ENCODE measurements at regions not wholly inside any gene's neighbourhood (a gene's known extent, or its start where the extent isn't known, plus 50 kb on each side); places are given as distances from the start of the nearest gene placed in this dataset.
"Not testable (repeated sequence)": the region's sequence is repeated elsewhere in the genome, so short reads cannot be mapped to it uniquely, and the experiment has no call there.

GRCh38 chr5:32951878-32952277 is 240.8 kb downstream of the NPR3 start:
- DNase-seq (ENCODE audit: extremely low read depth in 1 of 4, low spot score in 3 of 4) = no peak
- H3K27ac ChIP-seq (ENCODE audit: extremely low read depth, low read depth, low read length) = no peak overlapping the region
- H3K4me1 ChIP-seq (replicated peaks in 1 of 2; ENCODE audit: control insufficient read depth in 2 of 2, insufficient read depth in 2 of 2, low read length in 2 of 2) = no peaks in the 10 kb centered on the region
- no peaks in the 10 kb centered on the region for H3K9me3 ChIP-seq (replicated peaks; ENCODE audit: control insufficient read depth, insufficient read depth, low read depth, low read length)
- TF ChIP-seq BRD4 (IDR thresholded peaks at IDR 0.05) (no peak), HNRNPLL (IDR thresholded peaks at IDR 0.05; ENCODE audit: low read depth, low read length, poor library complexity, severe bottlenecking) (no peak), KLF10 (CRISPR knock-in tag; IDR thresholded peaks at IDR 0.05) (no peak), U2AF2 (optimal IDR thresholded peaks at IDR 0.05; ENCODE audit: low read depth, low read length) (no peak)
- H3K9ac ChIP-seq (ENCODE audit: insufficient read depth in 1 of 2, low read depth in 2 of 2, low read length in 2 of 2) = no peak overlapping the region
- no peak overlapping the region for H3K4me3 ChIP-seq
- intact Hi-C loops (cut with micrococcal nuclease) (no loop called here), in situ Hi-C loops (cut with MboI) (no loop called here)
- H4K20me1 ChIP-seq (replicated peaks; ENCODE audit: control insufficient read depth, insufficient read depth, low read length) = no peaks in the 10 kb centered on the region
- no peaks in the 10 kb centered on the region for H3K36me3 ChIP-seq (ENCODE audit: control insufficient read depth, insufficient read depth, low read length)
- no TSS peak for BruUV-seq (replicated peaks)
- no peaks in the 10 kb centered on the region for H3K9me1 ChIP-seq (ENCODE audit: control insufficient read depth, insufficient read depth, low read length)
- WGBS (ENCODE audit: insufficient coverage, low coverage, missing lambda C conversion rate) = 0% methylated on average over 2 of the region's 2 CpGs
- no peak overlapping the region for H2AFZ ChIP-seq (ENCODE audit: low read depth, low read length)
- H3K4me2 ChIP-seq (ENCODE audit: insufficient read depth, low read length) = no peak overlapping the region
- FAIRE-seq = no peak
- POLR2A ChIA-PET = interaction anchor here (1.5 kb wide), 1 partner anchor 43 kb away, joined by 4 read pairs; no protein-coding TSS in a partner anchor
- H3K27me3 ChIP-seq (ENCODE audit: control insufficient read depth in 2 of 2, insufficient read depth in 2 of 2, low read length in 2 of 2) = no peaks in the 10 kb centered on the region
- H3K79me2 ChIP-seq (ENCODE audit: control insufficient read depth, insufficient read depth, low read length) = no peaks in the 10 kb centered on the region
- CTCF ChIA-PET (ENCODE audit: low intra/inter-chr PET ratio) = no interaction called here
- ATAC-seq = no peak

DNA sequence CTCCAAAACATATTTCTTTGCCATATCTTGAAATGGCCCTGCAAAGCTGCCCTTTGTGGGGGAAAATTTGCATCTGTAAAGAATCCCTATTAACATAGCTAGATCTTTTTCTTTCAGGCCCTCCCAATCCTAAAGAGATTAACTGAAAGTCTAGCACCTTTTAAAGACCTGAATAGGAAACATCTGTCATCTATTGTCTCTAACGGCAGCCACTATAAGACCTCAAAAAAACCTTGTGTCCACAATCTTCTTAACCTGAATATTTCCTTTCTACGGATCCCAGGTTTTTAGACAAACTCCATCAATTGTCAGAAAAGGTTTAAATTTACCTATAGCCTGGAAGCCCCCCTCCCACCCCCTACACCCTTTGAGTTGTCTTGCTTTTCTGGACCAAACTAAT is 241.3 kb downstream of the NPR3 start:
- BruUV-seq (replicated peaks); H3K27me3 ChIP-seq (ENCODE audit: control insufficient read depth in 2 of 2, insufficient read depth in 2 of 2, low read length in 2 of 2); H3K4me1 ChIP-seq (replicated peaks in 1 of 2; ENCODE audit: control insufficient read depth in 2 of 2, insufficient read depth in 2 of 2, low read length in 2 of 2); H3K27ac ChIP-seq (ENCODE audit: extremely low read depth, low read depth, low read length); H3K9me1 ChIP-seq (ENCODE audit: control insufficient read depth, insufficient read depth, low read length); H3K4me2 ChIP-seq (ENCODE audit: insufficient read depth, low read length); intact Hi-C loops (cut with micrococcal nuclease); ATAC-seq; H4K20me1 ChIP-seq (replicated peaks; ENCODE audit: control insufficient read depth, insufficient read depth, low read length); H2AFZ ChIP-seq (ENCODE audit: low read depth, low read length); H3K79me2 ChIP-seq (ENCODE audit: control insufficient read depth, insufficient read depth, low read length); FAIRE-seq; H3K9me3 ChIP-seq (replicated peaks; ENCODE audit: control insufficient read depth, insufficient read depth, low read depth, low read length); DNase-seq (ENCODE audit: extremely low read depth in 1 of 4, low spot score in 3 of 4); in situ Hi-C loops (cut with MboI); H3K9ac ChIP-seq (ENCODE audit: insufficient read depth in 1 of 2, low read depth in 2 of 2, low read length in 2 of 2); H3K36me3 ChIP-seq (ENCODE audit: control insufficient read depth, insufficient read depth, low read length); H3K4me3 ChIP-seq; CTCF ChIA-PET (ENCODE audit: low intra/inter-chr PET ratio): not testable (repeated sequence)
- WGBS (ENCODE audit: insufficient coverage, low coverage, missing lambda C conversion rate) = 6% methylated on average over 2 of the region's 2 CpGs
- POLR2A ChIA-PET = interaction anchor here (1.5 kb wide), 1 partner anchor 43 kb away, joined by 4 read pairs; no protein-coding TSS in a partner anchor
